CD14-positive monocyte (primary cell): ENCODE measurements at regions not wholly inside any gene's neighbourhood (a gene's known extent, or its start where the extent isn't known, plus 50 kb on each side); places are given as distances from the start of the nearest gene placed in this dataset.

ENCODE experiments used
- DNase-seq, 3 donors: peaks; one replicate each; pipeline ENCODE4 v3.0.0-alpha.2; 2011 to 2022
- H2AFZ ChIP-seq: 2 replicates; pipeline ENCODE4 v1.6.0; 2012; ENCODE audit warnings: mild to moderate bottlenecking, low read depth, low read length, inconsistent platforms; ENCODE audit not compliant: insufficient read depth, poor library complexity, severe bottlenecking
- H3K27ac ChIP-seq, 2 donors: 1 replicate in 1 of 2; 2 replicates in 1 of 2; pipeline ENCODE4 v1.5.1; 2012 to 2013; ENCODE audit warnings: low read length in 2 of 2, control low read depth in 1 of 2, inconsistent platforms in 1 of 2, low read depth in 1 of 2, mild to moderate bottlenecking in 1 of 2
- H3K27me3 ChIP-seq, 2 donors: one replicate each; pipeline versions ENCODE4 v1.6.0 to v1.6.1; 2011 to 2013; ENCODE audit warnings: low read length in 2 of 2; ENCODE audit not compliant: control insufficient read depth in 2 of 2, insufficient read depth in 2 of 2
- H3K36me3 ChIP-seq, 2 donors: replicated peaks in 1 of 2; 1 replicate in 1 of 2; 2 replicates in 1 of 2; pipeline versions ENCODE4 v1.5.1 to v1.6.1; 2012 to 2013; ENCODE audit warnings: low read length in 2 of 2, control low read depth in 1 of 2, inconsistent platforms in 1 of 2, mild to moderate bottlenecking in 1 of 2; ENCODE audit not compliant: insufficient read depth in 2 of 2, control insufficient read depth in 1 of 2
- H3K4me1 ChIP-seq, 2 donors: 1 replicate in 1 of 2; 2 replicates in 1 of 2; pipeline versions ENCODE4 v1.5.1 to v1.6.1; 2012 to 2013; ENCODE audit warnings: low read length in 2 of 2, control low read depth in 1 of 2, inconsistent platforms in 1 of 2, mild to moderate bottlenecking in 1 of 2, moderate library complexity in 1 of 2; ENCODE audit not compliant: insufficient read depth in 2 of 2, control insufficient read depth in 1 of 2
- H3K4me2 ChIP-seq: replicated peaks from 2 replicates; pipeline ENCODE3; 2012; ENCODE audit warnings: low read length, moderate library complexity, mild to moderate bottlenecking; ENCODE audit not compliant: poor library complexity, severe bottlenecking; ENCODE audit errors: extremely low read depth
- H3K4me3 ChIP-seq, 3 experiments: fragments of 200-600 bp in 1 of 3; sonication (generic) in 1 of 3; replicated peaks in 1 of 3; 1 replicate in 2 of 3; 2 replicates in 1 of 3; pipeline ENCODE4 v1.5.1; 2011 to 2013; ENCODE audit warnings: low read length in 3 of 3, mild to moderate bottlenecking in 3 of 3, control low read depth in 2 of 3, low read depth in 2 of 3, inconsistent platforms in 1 of 3, moderate library complexity in 1 of 3
- H3K79me2 ChIP-seq: 2 replicates; pipeline ENCODE4 v1.6.0; 2012; ENCODE audit warnings: mild to moderate bottlenecking, control low read depth, inconsistent platforms, low read length, moderate library complexity; ENCODE audit not compliant: insufficient read depth
- H3K9ac ChIP-seq: 2 replicates; pipeline ENCODE4 v1.6.0; 2017; ENCODE audit warnings: low read length, mild to moderate bottlenecking; ENCODE audit not compliant: insufficient read depth, poor library complexity, severe bottlenecking
- H3K9me3 ChIP-seq, 2 donors: replicated peaks in 1 of 2; 1 replicate in 1 of 2; 2 replicates in 1 of 2; pipeline versions ENCODE4 v1.5.1 to v1.6.1; 2012 to 2013; ENCODE audit warnings: low read length in 2 of 2, control low read depth in 1 of 2; ENCODE audit not compliant: control insufficient read depth in 1 of 2, insufficient read depth in 1 of 2
- H4K20me1 ChIP-seq: 2 replicates; pipeline ENCODE4 v1.6.0; 2012; ENCODE audit warnings: mild to moderate bottlenecking, low read length, control low read depth, moderate library complexity; ENCODE audit not compliant: insufficient read depth
- H3K27ac Mint-ChIP-seq, 7 donors: one replicate each; pipeline ENCODE4 v1.8.0; 2020; ENCODE audit warnings: mild to moderate bottlenecking in 7 of 7, mixed read lengths in 7 of 7, moderate library complexity in 6 of 7, inconsistent platforms in 2 of 7
- H3K27me3 Mint-ChIP-seq, 3 donors: one replicate each; pipeline ENCODE4 v1.8.0; 2021 to 2022; ENCODE audit warnings: low read depth in 3 of 3, mild to moderate bottlenecking in 3 of 3, mixed read lengths in 3 of 3, moderate library complexity in 3 of 3, inconsistent platforms in 1 of 3
- H3K36me3 Mint-ChIP-seq, 2 donors: one replicate each; pipeline ENCODE4 v1.8.0; 2020; ENCODE audit warnings: mixed read lengths in 2 of 2, inconsistent platforms in 1 of 2, mild to moderate bottlenecking in 1 of 2
- H3K4me1 Mint-ChIP-seq: one replicate; pipeline ENCODE4 v1.8.0; 2020; ENCODE audit warnings: mild to moderate bottlenecking, mixed read lengths
- H3K4me3 Mint-ChIP-seq, 2 donors: one replicate each; pipeline ENCODE4 v1.8.0; 2020; ENCODE audit warnings: mild to moderate bottlenecking in 2 of 2, mixed read lengths in 2 of 2, moderate library complexity in 1 of 2
- H3K9me3 Mint-ChIP-seq, 7 donors: one replicate each; pipeline ENCODE4 v1.8.0; 2020 to 2022; ENCODE audit warnings: mixed read lengths in 7 of 7, mild to moderate bottlenecking in 6 of 7, moderate library complexity in 6 of 7, inconsistent platforms in 2 of 7
- CTCF ChIP-seq: fragments of 200-600 bp; IDR thresholded peaks from one replicate; pipeline ENCODE4 v1.8.0; 2022; ENCODE audit warnings: antibody characterized with exemption, mild to moderate bottlenecking
- WGBS: methylation state at CpG from one replicate; pipeline ENCODE4 v1.1.5; 2013; ENCODE audit warnings: missing lambda C conversion rate; ENCODE audit not compliant: insufficient coverage; 5-methylcytosine and 5-hydroxymethylcytosine counted together
- intact Hi-C, 2 donors: fragments of 100-400 bp; cut with micrococcal nuclease; formaldehyde crosslinking; loops; one replicate each; pipeline versions ENCODE4 v1.15.0 to v1.15.1; 2023

DNA sequence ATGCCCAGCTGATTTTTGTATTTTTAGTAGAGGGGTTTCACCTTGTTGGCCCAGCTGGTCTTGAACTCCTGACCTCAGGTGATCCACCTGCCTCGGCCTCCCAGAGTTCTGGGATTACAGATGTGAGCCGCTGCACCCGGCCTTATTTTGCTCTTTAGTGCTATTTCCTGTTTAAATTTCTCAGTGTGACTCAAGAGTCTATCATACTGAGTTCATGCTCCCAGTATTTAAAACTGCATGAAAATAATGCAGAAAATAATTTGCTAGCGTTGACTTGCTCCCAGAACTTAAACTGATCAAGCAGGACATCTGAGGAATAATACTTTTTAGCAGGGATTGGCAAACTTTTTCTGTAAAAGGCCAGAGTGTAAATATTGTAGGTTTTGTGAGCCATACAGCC, 86.4 kb upstream of the C1orf21 start:
- Histone ChIP-seq H3K4me2 (no peak overlapping the region), H4K20me1 (no peaks in the 10 kb centered on the region), H3K27me3 (no peaks in the 10 kb centered on the region), H3K27ac (no peak overlapping the region), H3K9ac (no peak overlapping the region), H3K4me1 (no peaks in the 10 kb centered on the region), H2AFZ (no peak overlapping the region), H3K9me3 (no peaks in the 10 kb centered on the region), H3K36me3 (no peaks in the 10 kb centered on the region), H3K79me2 (no peaks in the 10 kb centered on the region), H3K4me3 (no peak overlapping the region)
- no peak for TF ChIP-seq CTCF
- intact Hi-C loops = no loop called here
- H3K27ac Mint-ChIP-seq = no peak overlapping the region
- H3K4me1 Mint-ChIP-seq = peaks cover 9% of the 10 kb centered on the region
- peaks cover 0 to 6% (median 3%) of the 10 kb centered on the region in 7 donors for H3K9me3 Mint-ChIP-seq
- no peak for DNase-seq
- no peaks in the 10 kb centered on the region for H3K36me3 Mint-ChIP-seq
- no peaks in the 10 kb centered on the region for H3K27me3 Mint-ChIP-seq
- 58% methylated on average over 3 of the region's 4 CpGs for WGBS
- H3K4me3 Mint-ChIP-seq = no peak overlapping the region

DNA sequence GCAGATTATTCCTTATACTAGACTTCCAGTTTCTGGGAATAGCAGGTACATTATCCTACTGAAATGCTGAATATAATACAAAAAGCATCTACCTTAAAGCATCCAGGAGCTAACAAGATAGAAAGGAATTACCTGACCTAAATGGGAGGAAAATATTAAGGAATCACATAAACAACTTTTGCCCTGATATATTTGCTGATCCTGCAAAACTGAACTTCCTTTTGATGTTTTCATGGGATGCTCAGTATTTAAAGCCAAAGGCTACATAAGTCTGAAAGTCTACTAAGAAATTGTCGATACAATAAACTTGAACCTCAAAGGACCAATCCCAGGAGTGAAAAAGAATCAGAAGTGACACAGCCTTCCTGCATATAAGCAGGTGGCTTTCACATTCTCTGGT, 85.6 kb upstream of the C1orf21 start:
- no peaks in the 10 kb centered on the region for H3K27me3 Mint-ChIP-seq
- Histone ChIP-seq H3K79me2 (no peaks in the 10 kb centered on the region), H3K4me2 (no peak overlapping the region), H3K27me3 (no peaks in the 10 kb centered on the region), H3K4me1 (no peaks in the 10 kb centered on the region), H3K36me3 (no peaks in the 10 kb centered on the region), H2AFZ (no peak overlapping the region), H3K9ac (no peak overlapping the region), H3K4me3 (no peak overlapping the region), H4K20me1 (no peaks in the 10 kb centered on the region), H3K9me3 (no peaks in the 10 kb centered on the region), H3K27ac (no peak overlapping the region)
- intact Hi-C loops = no loop called here
- 100% methylated on average over 1 of the region's 1 CpG for WGBS
- peaks cover 8% of the 10 kb centered on the region for H3K4me1 Mint-ChIP-seq
- no peak overlapping the region for H3K27ac Mint-ChIP-seq
- no peaks in the 10 kb centered on the region for H3K36me3 Mint-ChIP-seq
- peaks cover 0 to 6% (median 3%) of the 10 kb centered on the region in 7 donors for H3K9me3 Mint-ChIP-seq
- H3K4me3 Mint-ChIP-seq = no peak overlapping the region
- no peak for DNase-seq
- no peak for TF ChIP-seq CTCF
